Spleen (tissue), 7 donors: ENCODE measurements at regions not wholly inside any gene's neighbourhood (a gene's known extent, or its start where the extent isn't known, plus 50 kb on each side); places are given as distances from the start of the nearest gene placed in this dataset.

Experiments used
- CTCF ChIP-seq, 11 experiments: fragments of 200-600 bp in 7 of 11; fragments of 450-650 bp in 4 of 11; sonication (generic) in 4 of 11; IDR thresholded peaks in 8 of 11; conservative IDR thresholded peaks in 3 of 11; 1 replicate in 7 of 11; 2 replicates in 4 of 11; pipeline versions ENCODE4 v1.4.0 to v1.8.0; 2016 to 2021; ENCODE audit warnings: antibody characterized with exemption in 11 of 11, inconsistent platforms in 4 of 11, mild to moderate bottlenecking in 1 of 11
- POLR2A ChIP-seq, 3 donors: fragments of 450-650 bp; IDR thresholded peaks; one replicate each; pipeline ENCODE4 v1.5.1; 2017; ENCODE audit warnings: antibody characterized with exemption in 3 of 3, mild to moderate bottlenecking in 1 of 3
- donor health status: DM: no; HTN: no; CAD: no; lungs with moderate emphysema.
- donor health status: DM: no; HTN: no; CAD: no.
- donor health status: DM: no; HTN: no; CAD: no.

- TF ChIP-seq CTCF (IDR thresholded peaks at IDR 0.05 in 8 of 11, conservative IDR thresholded peaks at IDR 0.05 in 3 of 11) (no peak), POLR2A (IDR thresholded peaks at IDR 0.05) (no peak)
Measured at GRCh38 chr1:194045416-194045815, 859.0 kb upstream of the B3GALT2 start.
